HFFc6 (cell line): ENCODE measurements at regions not wholly inside any gene's neighbourhood (a gene's known extent, or its start where the extent isn't known, plus 50 kb on each side); places are given as distances from the start of the nearest gene placed in this dataset.
"Not testable (repeated sequence)": the region's sequence is repeated elsewhere in the genome, so short reads cannot be mapped to it uniquely, and the experiment has no call there.

Experiments used
- DNase-seq: peaks from one replicate; pipeline ENCODE4 v3.0.0-alpha.2; 2018
- H3K27ac Mint-ChIP-seq: 2 replicates; pipeline ENCODE4 v1.8.0; 2020; ENCODE audit warnings: mild to moderate bottlenecking, mixed read lengths
- H3K27me3 Mint-ChIP-seq: 2 replicates; pipeline ENCODE4 v1.8.0; 2021; ENCODE audit warnings: mild to moderate bottlenecking, moderate library complexity, mixed read lengths; ENCODE audit not compliant: insufficient read depth
- H3K36me3 Mint-ChIP-seq: 2 replicates; pipeline ENCODE4 v1.8.0; 2021; ENCODE audit warnings: low read depth, mixed read lengths
- H3K4me1 Mint-ChIP-seq: 2 replicates; pipeline ENCODE4 v1.8.0; 2020; ENCODE audit warnings: low read depth, mixed read lengths
- H3K4me3 Mint-ChIP-seq: 2 replicates; pipeline ENCODE4 v1.8.0; 2020; ENCODE audit warnings: mild to moderate bottlenecking, moderate library complexity, mixed read lengths
- H3K9me3 Mint-ChIP-seq: 2 replicates; pipeline ENCODE4 v1.8.0; 2020; ENCODE audit warnings: mild to moderate bottlenecking, mixed read lengths
- CTCF ChIP-seq: fragments of 200-600 bp; sonication (generic); IDR thresholded peaks from 2 replicates; pipeline ENCODE4 v1.5.0; 2021; ENCODE audit warnings: antibody characterized with exemption, mild to moderate bottlenecking

- peaks cover 15% of the 10 kb centered on the region for H3K9me3 Mint-ChIP-seq
- DNase-seq, result no peak
- H3K4me1 Mint-ChIP-seq, result peaks cover 15% of the 10 kb centered on the region
- no peak overlapping the region for H3K27ac Mint-ChIP-seq
- no peak for TF ChIP-seq CTCF
- H3K27me3 Mint-ChIP-seq, result no peaks in the 10 kb centered on the region; the same call in 1 of the 2 replicates
- no peak overlapping the region for H3K4me3 Mint-ChIP-seq
- H3K36me3 Mint-ChIP-seq, result peaks cover 17% of the 10 kb centered on the region
Measured at GRCh38 chr20:9011121-9011520, 57.8 kb upstream of the PLCB4 start.

GRCh38 chr20:9015232-9015983, 53.5 kb upstream of the PLCB4 start:
- H3K27me3 Mint-ChIP-seq, H3K4me3 Mint-ChIP-seq: not testable (repeated sequence)
- peak; percentile 40 for DNase-seq
- Mint-ChIP-seq H3K4me1 (peaks cover 42% of the 10 kb centered on the region), H3K9me3 (peaks cover 17% of the 10 kb centered on the region), H3K36me3 (peaks cover 18% of the 10 kb centered on the region), H3K27ac (peak overlapping the region; percentile 24; the same call in 1 of the 2 replicates)

GRCh38 chr20:9015984-9016324, 52.9 kb upstream of the PLCB4 start:
- no peak for TF ChIP-seq CTCF
- H3K4me1 Mint-ChIP-seq, result peaks cover 48% of the 10 kb centered on the region
- peak overlapping the region; percentile 65 for H3K27ac Mint-ChIP-seq

DNA sequence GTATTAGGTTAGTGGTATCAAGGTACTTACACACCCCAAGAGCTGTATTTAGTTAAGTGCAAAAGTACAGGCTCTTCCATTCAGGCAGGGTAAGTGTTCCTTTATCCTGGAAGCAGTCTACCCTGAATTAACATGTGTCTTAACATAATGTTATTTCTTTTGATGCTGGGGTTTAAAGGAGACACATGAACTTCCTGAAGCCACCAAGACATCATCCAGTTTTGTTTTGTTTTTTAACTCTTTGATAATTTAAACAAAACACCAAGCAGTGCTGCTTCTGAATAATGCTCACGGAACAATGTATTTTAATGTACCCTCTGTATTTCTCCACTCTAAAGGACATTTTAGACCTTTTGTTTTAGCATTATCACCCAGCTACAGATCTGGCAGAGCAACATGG, 50.5 kb upstream of the PLCB4 start:
- Mint-ChIP-seq H3K27ac (no peak overlapping the region), H3K36me3 (peaks cover 14% of the 10 kb centered on the region), H3K27me3 (no peaks in the 10 kb centered on the region; the same call in 1 of the 2 replicates), H3K9me3 (peaks cover 17% of the 10 kb centered on the region), H3K4me1 (peaks cover 69% of the 10 kb centered on the region), H3K4me3 (no peak overlapping the region)
- TF ChIP-seq CTCF, result no peak
- no peak for DNase-seq

More at GRCh38 chr20:9015984-9016324, 52.9 kb upstream of the PLCB4 start:
- Mint-ChIP-seq H3K4me3 (no peak overlapping the region), H3K27me3 (no peaks in the 10 kb centered on the region; the same call in 1 of the 2 replicates), H3K9me3 (peaks cover 17% of the 10 kb centered on the region), H3K36me3 (peaks cover 15% of the 10 kb centered on the region)
- DNase-seq, result peak; percentile 51
